ENCODE measurements at regions not wholly inside any gene's neighbourhood (a gene's known extent, or its start where the extent isn't known, plus 50 kb on each side); places are given as distances from the start of the nearest gene placed in this dataset.

DNA sequence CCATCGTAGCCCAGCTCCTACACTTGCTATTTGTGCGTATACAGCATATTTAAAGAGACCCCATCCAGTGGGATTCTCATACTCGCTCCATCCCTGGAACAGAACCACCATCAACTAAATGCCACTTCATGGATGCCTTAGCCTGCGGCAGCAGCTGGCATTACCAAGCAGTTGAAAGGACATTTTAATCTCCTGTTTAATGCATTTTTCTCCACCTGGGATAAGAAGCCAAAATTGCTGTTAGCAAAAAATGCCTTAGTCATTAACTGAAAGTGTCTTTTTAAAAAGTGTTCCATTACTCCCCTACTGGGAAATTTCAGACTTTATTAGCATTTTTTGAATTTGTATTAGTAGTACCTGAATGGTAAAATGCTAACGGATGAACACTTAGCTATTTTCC lies 662.6 kb upstream of the MEF2C start:
- Mint-ChIP-seq H3K27ac (no peak overlapping the region), H3K36me3 (ENCODE audit: insufficient read depth) (no peaks in the 10 kb centered on the region), H3K27me3 (no peaks in the 10 kb centered on the region), H3K4me3 (ENCODE audit: low read depth) (no peak overlapping the region), H3K9me3 (ENCODE audit: low read depth) (no peaks in the 10 kb centered on the region), H3K4me1 (ENCODE audit: low read depth) (no peaks in the 10 kb centered on the region)
- no peak for DNase-seq (ENCODE audit: low spot score, unreplicated experiment)
- TF ChIP-seq, protein P1, sequence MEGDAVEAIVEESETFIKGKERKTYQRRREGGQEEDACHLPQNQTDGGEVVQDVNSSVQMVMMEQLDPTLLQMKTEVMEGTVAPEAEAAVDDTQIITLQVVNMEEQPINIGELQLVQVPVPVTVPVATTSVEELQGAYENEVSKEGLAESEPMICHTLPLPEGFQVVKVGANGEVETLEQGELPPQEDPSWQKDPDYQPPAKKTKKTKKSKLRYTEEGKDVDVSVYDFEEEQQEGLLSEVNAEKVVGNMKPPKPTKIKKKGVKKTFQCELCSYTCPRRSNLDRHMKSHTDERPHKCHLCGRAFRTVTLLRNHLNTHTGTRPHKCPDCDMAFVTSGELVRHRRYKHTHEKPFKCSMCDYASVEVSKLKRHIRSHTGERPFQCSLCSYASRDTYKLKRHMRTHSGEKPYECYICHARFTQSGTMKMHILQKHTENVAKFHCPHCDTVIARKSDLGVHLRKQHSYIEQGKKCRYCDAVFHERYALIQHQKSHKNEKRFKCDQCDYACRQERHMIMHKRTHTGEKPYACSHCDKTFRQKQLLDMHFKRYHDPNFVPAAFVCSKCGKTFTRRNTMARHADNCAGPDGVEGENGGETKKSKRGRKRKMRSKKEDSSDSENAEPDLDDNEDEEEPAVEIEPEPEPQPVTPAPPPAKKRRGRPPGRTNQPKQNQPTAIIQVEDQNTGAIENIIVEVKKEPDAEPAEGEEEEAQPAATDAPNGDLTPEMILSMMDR (IDR thresholded peaks at IDR 0.05; ENCODE audit: unreplicated experiment) = no peak

DNA sequence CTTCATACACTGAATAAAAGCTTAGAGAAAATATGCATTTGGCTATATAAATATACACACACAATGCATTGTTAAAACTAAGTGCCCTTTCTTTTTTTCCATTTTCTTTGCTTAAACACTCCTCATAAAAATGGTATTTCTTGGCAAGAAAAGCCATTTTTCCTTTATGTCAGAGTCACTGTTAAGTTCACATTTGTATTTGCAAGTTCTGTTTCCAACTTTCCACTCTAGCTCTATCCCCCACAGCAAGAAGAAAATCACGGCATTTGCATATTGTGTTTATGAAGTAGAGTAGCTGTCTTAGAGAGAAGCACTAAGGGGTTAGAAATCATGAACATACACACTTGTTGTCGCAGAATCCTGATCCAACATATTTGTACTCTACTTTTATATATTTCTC lies 662.1 kb upstream of the MEF2C start:
- no peak overlapping the region for H3K27ac Mint-ChIP-seq
- TF ChIP-seq, protein P1 (IDR thresholded peaks at IDR 0.05; ENCODE audit: unreplicated experiment) = no peak

DNA sequence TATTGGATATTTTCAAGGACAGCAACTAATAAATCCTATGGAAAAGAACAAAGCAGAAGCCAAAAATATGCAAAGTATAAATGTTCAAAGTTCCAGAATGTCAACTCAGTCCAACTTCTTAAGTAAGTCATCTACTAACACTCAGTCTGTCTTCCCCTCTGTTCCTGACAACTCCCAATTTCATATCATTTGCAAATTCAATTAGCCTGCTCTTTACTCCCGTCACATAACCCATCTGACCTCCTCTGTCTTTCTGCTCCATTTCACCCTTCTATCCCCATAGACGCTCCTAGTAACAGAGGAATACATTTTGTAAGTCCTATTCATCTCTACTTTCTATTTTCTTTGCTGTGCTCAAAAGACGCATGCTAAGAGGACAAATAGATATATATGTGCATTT lies 659.8 kb upstream of the MEF2C start:
- DNase-seq (ENCODE audit: low spot score, unreplicated experiment) = no peak
- Mint-ChIP-seq H3K27me3 (no peaks in the 10 kb centered on the region), H3K36me3 (ENCODE audit: insufficient read depth) (no peaks in the 10 kb centered on the region), H3K27ac (no peak overlapping the region), H3K9me3 (ENCODE audit: low read depth) (no peaks in the 10 kb centered on the region), H3K4me3 (ENCODE audit: low read depth) (no peak overlapping the region), H3K4me1 (ENCODE audit: low read depth) (no peaks in the 10 kb centered on the region)
- TF ChIP-seq, protein P1 (IDR thresholded peaks at IDR 0.05; ENCODE audit: unreplicated experiment) = no peak

More for the DNA sequence above, 662.1 kb upstream of the MEF2C start:
- no peaks in the 10 kb centered on the region for H3K4me1 Mint-ChIP-seq (ENCODE audit: low read depth)
- no peak overlapping the region for H3K4me3 Mint-ChIP-seq (ENCODE audit: low read depth)
- no peaks in the 10 kb centered on the region for H3K27me3 Mint-ChIP-seq
- H3K36me3 Mint-ChIP-seq (ENCODE audit: insufficient read depth) = no peaks in the 10 kb centered on the region
- no peaks in the 10 kb centered on the region for H3K9me3 Mint-ChIP-seq (ENCODE audit: low read depth)
- no peak for DNase-seq (ENCODE audit: low spot score, unreplicated experiment)

DNA sequence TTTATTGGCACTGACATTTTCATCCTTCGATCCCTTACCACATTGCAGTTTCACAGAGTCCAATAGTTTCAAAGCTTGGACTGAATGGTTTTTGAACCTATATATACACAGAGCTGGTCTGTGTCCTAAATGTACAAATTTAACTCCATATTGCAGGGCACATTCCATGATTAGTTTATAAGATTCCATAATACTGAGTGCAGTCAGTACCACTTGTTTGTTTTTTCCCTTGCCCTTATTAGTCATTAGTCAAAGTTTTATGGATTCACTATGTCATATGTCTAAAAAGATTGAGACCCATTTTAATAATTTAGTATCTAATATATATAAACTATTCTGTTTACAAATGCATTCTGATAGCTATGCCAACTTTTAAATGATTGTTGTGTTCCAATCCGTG lies 654.8 kb upstream of the MEF2C start:
- no peaks in the 10 kb centered on the region for H3K36me3 Mint-ChIP-seq (ENCODE audit: insufficient read depth)
- H3K27ac Mint-ChIP-seq = no peak overlapping the region
- H3K4me1 Mint-ChIP-seq (ENCODE audit: low read depth) = no peaks in the 10 kb centered on the region
- H3K27me3 Mint-ChIP-seq = no peaks in the 10 kb centered on the region
- no peaks in the 10 kb centered on the region for H3K9me3 Mint-ChIP-seq (ENCODE audit: low read depth)
- H3K4me3 Mint-ChIP-seq (ENCODE audit: low read depth) = no peak overlapping the region
- no peak for DNase-seq (ENCODE audit: low spot score, unreplicated experiment)
- TF ChIP-seq, protein P1 (IDR thresholded peaks at IDR 0.05; ENCODE audit: unreplicated experiment) = no peak

DNA sequence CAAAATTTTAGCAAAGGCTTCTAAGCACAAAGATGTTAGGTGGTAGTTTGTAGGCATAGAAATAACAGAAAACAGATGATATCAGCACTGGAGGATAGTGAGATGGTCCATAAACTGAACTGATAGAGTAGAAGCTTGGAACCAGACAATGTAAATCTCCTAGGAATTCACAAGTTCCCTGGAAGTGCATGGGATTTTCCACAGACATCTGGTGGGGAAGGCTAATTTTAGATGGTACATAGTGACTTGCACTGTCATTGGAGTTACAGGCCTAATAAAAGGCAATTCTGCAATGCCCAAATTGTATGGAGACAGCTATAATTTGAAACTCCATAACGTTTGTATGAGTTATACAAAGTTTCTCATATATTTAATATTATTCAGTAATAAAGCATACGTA lies 653.0 kb upstream of the MEF2C start:
- Mint-ChIP-seq H3K27me3 (no peaks in the 10 kb centered on the region), H3K9me3 (ENCODE audit: low read depth) (no peaks in the 10 kb centered on the region), H3K4me1 (ENCODE audit: low read depth) (no peaks in the 10 kb centered on the region), H3K4me3 (ENCODE audit: low read depth) (no peak overlapping the region), H3K27ac (no peak overlapping the region), H3K36me3 (ENCODE audit: insufficient read depth) (no peaks in the 10 kb centered on the region)
- TF ChIP-seq, protein P1 (IDR thresholded peaks at IDR 0.05; ENCODE audit: unreplicated experiment) = no peak
- DNase-seq (ENCODE audit: low spot score, unreplicated experiment) = no peak
